HG02678 (cell line): ENCODE measurements at regions not wholly inside any gene's neighbourhood (a gene's known extent, or its start where the extent isn't known, plus 50 kb on each side); places are given as distances from the start of the nearest gene placed in this dataset.
"Not testable (repeated sequence)": the region's sequence is repeated elsewhere in the genome, so short reads cannot be mapped to it uniquely, and the experiment has no call there.

ENCODE experiments used
- ATAC-seq: cut with Tn5 transposase; IDR thresholded peaks from one replicate; pipeline ENCODE4 v1.9.1; 2021; ENCODE audit warnings: mild to moderate bottlenecking, moderate library complexity; ENCODE audit not compliant: unreplicated experiment

DNA sequence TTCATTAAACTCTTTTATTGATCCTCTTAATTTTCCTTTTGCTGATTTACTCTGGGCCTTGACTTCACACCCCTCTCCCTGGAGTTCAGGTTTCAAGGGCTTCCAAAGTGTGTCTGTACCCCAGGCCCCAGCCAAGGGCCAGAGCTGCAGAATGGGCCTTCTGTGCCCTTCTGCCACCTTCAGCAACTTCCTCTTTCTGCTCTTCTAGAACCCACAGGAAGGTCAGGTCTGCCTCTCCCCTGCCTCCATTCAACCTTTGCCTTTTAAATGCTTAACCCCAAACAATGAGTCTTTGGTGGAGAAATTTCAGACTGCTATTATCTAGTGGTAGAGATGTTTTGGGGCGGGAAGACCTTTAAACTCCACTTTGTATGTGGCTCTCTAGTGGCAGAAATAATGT lies 63.1 kb downstream of the TSN start:
- ATAC-seq = no peak

DNA sequence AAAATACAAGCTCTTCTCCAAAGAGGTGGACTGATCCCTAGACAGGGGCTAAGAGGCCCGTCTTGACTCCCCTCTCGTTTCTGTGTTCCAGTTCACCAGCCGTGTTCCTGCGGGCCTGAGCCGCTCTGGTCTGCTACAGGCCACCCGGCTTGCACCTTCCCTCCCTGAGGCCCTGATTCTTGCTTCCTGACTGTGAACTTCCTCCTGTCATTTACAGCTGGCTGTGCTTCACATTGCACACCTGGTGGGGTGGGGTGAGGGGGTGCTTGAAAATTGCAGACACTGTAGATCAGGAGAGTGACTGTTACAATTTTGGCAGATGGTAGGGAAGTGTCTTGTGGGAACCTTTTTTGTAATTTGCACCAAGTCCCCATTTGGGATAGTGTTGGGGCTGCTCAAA lies 64.4 kb downstream of the TSN start:
- no peak for ATAC-seq

DNA sequence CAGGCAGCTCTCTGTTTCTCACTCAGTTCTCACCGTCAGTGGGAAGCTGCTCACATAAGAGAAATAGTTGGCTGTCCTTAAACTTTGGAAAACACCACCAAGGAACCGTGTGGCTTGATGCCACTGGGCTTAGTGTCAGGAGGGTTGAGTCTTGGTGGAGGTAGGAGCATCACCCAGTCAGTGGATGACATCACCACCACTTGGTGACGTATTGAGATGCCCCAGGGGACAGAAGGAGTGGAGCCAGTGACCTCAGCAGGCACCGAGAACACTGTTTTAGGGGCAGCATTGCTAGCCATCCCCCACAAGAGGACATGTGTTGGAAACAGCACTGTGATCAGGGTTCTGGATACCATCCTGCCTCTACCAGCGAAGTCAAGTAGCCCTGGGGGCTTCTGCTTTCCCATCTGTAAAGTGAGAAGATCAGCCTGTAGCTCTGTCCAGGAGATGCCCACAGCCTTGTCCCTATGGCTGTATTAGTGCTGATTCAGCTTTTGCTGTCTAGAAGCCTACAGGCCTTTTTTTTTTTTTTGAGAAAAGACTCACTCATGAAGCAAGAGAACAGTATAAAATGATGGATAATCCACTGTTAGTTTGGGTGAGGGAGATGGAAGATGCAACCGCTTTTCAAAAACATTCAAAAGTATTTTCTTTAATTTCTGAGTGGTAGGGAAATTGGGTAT lies 66.2 kb downstream of the TSN start:
- ATAC-seq = no peak

DNA sequence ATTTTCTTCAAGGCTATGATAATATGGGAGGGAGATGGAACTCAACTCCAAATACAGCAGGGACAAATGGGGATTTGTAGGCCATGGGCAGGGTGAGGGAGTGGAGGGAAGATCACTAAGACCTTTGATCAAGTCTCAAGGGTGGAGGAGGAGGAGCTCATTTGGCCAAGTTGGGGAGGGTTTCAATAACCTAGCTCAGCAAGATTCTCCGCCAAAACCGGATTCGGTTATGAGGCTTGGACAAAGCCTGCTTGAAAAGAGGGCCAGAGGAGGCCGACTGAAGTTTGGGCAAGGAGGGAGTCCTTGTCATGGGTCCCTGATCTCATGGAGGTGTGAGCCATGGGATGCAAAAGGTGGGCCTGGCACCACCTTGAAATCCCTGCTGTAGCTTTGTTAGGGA lies 68.8 kb downstream of the TSN start:
- ATAC-seq = no peak

DNA sequence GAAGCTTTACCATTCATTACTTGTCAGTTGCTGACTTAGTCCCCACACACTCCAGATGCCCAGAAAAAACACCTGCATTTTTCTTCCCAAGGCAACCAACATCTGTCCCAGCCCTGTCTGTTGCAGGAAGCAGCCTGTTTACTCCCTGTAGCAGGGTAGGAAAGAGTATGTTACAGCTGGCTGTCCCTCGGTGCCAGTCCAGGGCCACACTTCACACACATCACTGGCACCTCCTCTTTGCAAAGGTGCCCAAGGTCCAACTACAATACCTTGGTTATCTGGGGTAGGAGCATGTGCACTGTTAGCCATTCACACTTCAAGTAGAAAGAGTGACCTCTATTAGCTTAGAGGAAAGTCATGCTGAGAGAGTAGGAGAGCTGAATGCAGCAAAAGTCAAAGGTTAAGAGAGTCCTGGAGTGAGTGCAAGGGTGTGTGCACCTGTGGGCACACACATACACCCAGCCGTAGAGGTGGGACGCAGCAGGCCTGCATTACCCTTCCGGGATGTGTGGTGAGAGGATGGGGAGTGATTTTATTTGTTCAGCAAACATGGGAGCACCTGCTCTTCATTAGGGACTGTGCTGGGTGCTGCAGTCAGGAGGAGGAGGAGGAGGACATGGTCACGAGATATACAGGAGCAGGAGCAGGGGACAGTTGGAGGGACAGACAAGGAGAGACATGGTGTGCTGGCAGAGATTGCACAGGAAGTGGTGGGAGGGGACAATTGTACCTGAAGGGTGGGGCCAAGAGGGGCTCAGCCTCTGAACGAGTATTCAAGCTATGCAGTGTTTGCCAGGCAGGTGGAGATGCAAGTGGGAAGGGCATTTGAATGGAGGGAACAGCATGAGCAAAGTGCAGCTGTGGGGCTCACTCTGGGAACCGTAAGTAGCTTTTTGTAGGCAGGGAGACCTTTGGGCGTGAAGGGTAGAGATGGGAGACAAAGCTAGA lies 69.8 kb downstream of the TSN start:
- no peak for ATAC-seq

DNA sequence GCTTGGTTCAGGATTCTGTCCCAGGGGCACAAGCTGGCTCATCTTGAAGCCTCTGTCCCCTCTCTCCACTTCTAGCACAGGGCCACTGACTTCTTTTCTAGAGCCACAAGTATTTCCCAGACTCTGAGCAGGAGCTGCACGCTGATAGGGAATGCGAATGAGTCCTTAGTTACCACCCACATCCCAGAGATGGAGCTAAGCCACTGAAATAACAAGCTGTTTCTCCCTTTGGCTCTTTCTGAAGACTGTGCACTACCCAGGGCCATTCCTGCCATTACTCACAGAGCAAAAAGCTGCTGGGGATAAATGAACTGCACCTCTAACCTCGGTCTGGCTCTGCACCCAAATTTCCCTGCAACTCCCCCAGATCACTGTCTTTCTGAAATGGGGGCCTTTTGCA lies 70.6 kb downstream of the TSN start:
- no peak for ATAC-seq

DNA sequence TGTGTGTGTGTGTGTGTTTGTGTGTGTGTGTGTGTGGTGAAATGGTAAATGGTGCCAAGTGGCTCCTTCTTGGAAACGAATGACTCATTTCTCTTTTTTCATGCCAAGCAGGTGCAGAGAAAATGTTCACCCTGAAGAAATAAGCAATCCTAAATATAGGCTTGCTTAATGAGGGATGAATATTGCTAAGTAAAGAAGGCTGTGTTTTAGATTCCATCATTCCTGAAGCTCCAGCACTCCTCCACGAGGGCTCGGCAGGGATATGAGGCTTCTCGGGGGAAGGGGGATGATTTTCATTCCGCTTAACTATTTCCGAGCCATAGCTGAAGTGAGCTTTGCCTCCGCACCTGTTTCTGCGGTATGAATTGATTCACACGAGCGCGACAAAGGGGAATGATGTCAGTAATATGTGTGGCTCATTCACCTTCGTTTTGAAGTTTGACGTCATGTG lies 72.9 kb downstream of the TSN start:
- no peak for ATAC-seq

DNA sequence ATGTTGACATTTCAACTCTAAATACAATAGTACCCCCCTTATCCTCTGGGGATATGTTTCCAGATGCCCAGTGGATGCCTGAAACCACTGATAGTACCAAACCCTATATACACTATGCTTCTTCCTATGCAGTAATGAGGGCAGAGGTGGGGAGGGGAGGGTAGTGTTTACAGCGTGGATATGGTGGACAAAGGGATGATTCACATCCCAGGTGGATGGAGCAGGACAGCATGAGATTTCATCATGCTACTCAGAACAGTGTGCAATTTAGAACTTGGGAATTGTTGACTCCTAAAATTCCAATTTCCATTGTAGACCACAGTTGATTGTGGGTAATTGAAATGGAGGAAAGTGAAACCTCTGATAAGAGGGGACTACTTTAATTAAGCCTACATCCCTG lies 75.4 kb downstream of the TSN start:
- ATAC-seq = no peak

DNA sequence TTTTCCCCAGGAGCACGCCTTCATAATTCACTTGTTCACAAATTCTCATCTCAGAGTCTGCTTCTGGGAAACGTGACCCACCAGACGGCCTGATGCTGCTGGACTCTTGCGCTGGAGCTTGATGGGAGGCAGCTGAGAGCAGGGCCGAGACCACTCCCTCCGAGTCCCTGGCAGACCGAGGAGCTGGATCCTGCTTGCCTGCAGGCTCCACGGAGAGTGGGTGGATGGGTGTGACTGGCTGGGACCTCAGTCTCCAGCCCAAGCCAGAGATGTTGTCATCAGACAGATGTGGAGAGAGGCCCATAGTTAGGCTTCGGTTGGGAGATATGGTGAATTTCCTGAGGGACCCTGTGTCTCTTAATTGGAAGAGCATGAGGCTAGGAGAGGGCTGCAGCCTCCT lies 76.4 kb downstream of the TSN start:
- no peak for ATAC-seq

DNA sequence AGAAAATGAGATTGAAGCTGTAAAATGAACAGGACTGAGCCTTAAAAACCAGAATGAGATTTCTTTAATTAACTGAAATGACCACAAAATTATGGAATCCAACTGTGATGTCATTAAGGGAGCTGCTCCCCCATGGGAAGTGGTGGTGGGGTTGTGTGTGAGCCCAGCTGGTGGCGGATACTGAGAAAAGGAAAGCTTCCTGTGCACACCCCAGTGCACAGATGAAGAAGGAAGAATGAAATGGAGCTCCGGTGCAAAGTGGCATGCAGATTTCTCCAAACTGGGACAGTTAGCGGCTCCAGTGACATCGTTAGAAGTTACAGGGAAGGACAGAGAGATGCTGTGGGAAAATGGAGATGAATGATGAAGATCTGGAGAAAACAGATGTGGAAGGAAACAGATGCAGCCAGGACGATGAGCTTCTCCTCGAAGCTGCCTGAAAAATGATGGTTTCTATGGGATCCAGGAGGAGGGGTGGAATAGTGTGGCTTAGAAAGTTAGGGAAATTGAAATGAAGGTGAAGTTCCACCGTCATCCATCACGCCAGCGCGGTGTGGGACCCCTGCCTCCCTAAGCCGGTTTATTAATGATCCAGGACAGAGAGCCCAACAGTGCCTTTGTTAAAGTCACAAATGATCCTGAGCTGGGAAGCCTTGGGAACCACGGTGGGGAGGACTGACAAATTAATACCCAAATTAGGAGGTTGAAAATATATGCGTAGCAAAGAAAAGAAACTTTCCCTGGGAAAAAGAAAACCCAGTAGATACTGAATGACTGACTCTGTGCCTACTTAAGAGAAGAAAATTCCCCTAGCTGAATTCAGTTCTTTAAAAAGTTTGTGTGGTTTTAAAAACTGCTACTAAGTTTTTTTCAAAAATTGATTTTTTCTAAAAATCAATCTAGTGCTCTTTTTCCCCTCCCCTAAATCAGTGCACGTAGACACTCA lies 77.2 kb downstream of the TSN start:
- ATAC-seq = no peak

DNA sequence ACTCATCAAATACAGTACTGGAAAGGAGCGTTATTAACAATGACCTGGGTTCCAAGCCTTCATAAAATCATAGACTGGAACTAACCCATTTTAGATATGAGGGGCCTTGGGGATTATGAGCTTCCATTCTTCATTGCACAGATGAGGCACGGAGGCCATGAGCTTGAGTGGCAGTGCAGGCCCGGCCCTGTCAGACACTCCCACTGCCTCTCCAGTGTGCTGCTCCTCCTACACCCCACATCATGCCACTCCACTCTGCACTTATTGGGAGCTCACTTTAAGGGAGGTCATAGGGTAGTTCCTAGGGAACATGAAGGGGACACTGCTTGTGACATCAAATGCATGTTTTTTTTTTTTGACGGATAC lies 77.9 kb downstream of the TSN start:
- no peak for ATAC-seq

DNA sequence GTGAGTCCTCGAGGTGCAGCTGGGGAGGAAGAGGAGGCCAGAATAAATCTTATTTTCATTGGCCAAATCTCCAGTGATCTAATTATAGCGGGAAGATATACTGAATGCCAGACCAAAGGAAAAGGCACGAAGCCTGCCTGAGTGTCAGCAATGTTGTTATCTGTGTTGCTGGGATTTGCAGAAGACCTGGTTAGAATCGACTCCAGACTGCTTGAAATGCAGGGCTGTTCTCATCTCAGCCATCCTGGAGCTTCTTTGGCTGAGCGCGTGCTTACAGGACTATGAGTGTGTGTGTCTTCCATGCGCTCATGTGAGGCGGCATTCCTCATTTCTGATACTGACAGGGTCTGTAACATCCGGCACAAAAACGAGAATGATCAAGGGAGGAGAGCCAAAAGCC lies 81.2 kb downstream of the TSN start:
- ATAC-seq = no peak

DNA sequence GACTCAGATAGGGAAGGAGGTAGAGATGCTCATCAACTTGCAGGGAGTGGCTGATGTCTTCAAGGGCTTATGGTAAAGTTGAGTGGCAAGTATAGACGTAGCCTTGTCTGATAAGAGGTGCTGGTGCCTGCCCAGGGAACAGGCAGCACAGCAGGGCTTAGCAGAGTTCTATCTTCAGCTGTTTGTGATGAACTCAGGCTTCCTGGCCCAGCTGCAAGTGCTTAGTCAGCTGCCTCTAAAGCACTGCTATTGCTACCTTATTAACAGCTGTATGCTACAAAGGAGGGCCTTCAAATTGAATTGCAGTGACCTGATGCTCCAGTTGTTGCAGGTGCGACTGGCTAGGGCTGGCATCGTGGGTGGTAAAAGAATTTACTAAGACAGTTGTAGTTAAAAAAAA lies 82.1 kb downstream of the TSN start:
- no peak for ATAC-seq

DNA sequence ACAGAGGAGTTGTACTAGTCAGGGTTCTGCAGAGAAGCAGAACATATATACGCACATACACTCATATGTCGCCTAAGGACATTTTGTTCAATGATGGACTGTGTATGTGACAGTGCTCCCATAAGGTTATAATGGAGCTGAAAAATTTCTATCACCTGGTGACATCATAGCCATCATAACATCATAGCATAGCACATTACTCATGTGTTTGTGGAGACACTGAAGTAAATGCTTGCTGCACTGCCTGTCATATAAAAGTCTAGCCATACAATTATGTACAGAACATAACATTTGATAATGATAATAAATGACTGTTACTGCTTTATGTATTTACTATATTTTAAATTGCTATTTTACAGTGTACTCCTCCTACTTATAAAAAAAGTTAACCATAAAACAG lies 83.1 kb downstream of the TSN start:
- ATAC-seq = no peak

DNA sequence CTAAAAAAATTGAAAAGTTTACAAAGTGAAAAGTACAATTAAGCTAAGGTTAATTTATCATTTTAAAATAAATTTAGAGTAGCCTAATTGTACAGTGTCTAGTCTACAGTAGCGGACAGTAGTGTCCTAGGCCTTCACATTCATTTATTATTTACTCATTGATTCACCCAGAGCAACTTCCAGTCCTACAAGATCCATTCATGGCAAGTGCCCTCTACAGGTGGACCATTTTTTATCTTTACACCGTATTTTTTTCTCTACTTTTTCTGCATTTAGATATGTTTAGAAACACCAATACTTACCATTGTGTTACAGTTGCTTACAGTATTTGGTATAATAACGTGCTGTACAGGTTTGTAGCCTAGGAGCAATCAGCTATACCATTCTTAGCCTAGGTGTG lies 84.1 kb downstream of the TSN start:
- no peak for ATAC-seq

DNA sequence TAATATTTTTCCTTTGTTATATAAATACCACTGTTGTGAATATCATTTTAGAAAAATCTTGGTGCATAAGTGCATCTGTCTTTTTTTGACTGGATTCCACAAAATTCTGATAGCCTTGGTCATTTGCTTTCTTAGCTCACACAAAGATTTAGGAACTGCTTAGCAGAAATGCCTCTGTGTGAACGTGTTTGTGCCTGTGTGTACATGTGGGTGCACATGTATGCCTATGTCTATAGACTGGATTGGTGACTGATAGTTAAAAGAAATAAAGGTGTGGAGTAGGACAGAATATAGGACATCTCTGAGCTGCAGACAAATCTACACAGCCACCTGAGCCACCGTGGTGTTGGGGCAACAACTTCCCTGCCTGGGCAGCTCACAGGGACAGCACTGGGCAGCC lies 93.8 kb downstream of the TSN start:
- ATAC-seq = no peak

DNA sequence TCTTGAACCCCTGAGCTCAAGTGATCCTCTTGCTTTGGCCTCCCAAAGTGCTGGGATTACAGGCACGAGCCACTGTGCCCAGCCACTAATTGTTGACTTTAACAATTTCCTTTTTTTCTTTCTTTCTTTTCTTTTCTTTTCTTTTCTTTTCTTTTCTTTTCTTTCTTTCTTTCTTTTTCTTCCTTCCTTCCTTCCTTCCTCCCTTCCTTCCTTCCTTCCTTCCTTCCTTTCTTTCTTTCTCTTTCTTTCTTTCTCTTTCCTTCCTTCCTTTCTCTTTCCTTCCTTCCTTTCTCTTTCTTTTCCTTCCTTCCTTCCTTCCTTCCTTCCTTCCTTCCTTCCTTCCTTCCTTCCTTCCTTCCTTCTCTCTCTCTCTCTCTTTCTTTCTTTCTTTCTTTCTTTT lies 97.7 kb downstream of the TSN start:
- not testable (repeated sequence) for ATAC-seq

DNA sequence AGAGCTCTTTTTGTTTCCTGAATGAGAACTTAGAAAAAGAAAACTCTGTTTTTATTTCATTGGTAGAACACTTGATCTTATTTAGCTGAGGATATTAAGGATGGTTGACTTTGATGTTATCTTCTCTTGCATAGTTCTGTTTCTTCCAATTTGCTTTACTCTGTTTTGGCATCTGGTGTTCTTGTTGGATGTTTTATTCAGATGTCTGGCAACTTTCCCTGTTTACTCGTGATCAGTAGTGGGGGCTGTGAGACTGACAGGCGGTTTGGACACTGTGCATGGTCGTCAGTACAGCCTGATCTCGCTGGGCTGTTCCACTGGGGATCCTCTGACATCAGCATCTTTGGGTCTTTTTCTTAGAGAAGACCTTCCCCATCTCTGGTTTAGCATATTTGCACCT lies 100.1 kb downstream of the TSN start:
- no peak for ATAC-seq

DNA sequence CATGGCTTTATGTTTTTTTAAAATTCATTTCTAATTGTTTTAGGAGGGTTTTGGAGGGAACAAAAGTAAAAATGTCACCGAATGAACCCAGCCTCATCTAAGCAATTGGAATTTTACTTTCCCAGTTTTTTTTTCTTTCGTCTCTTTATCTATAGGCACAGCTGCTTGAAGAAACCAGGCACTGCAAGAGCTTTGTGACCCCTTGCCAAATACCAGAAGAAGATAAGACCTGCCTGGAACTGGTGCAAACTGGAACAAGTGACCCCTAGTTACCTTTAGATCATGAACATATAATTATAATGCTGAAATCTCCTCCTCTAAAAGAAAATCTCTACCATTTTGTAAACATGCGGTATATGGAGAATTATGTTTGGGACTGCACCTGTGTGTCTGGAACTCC lies 100.9 kb downstream of the TSN start:
- ATAC-seq = no peak

DNA sequence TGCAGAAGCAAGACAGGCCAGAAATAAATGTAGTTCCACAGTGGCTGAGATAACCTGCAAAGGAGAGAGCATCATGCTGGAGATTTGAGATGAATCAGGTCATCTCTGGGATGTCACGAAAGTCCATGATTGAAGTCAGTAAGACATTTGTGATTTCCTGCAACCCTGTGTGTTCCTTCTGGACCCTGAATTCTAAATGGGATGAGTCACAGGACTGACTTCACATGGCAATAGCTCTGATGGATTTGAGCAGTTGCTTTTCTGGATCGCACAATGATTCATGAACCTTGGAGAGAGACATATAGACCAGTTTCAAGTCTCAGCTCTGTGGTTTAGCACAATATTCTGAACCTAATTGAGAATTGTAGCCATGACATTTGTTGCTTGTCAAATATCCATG lies 102.9 kb downstream of the TSN start:
- no peak for ATAC-seq

DNA sequence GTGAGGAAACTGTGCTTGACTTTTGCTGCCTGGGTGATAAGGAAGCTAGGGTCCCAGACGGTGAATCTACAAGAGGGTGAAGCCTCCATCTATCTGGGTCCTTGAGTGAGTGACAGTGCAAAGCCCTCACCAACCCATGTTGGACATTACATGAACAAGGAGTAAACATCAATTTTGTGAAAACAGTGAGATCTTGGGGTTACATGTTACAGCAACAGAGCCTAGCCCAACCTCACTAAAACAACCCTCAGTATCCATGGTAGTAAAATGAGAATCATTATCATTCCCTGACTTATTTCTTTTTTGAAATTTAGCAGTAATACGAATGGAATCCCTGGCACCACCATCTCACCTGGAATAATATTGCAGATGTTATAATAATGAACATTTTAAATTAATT lies 103.4 kb downstream of the TSN start:
- ATAC-seq = no peak
